ENCODE measurements at regions not wholly inside any gene's neighbourhood (a gene's known extent, or its start where the extent isn't known, plus 50 kb on each side); places are given as distances from the start of the nearest gene placed in this dataset.

- TF ChIP-seq PKNOX1 (IDR thresholded peaks at IDR 0.05), result no peak
- no peak for DNase-seq (ENCODE audit: extremely low spot score)
- CTCF ChIA-PET, result no interaction called here
- POLR2A ChIA-PET, result no interaction called here
These were observed 51.3 kb upstream of the OR9G4 start for GRCh38 chr11:56799691-56800210.
